Neural progenitor cell (in vitro differentiated cells): ENCODE measurements at regions not wholly inside any gene's neighbourhood (a gene's known extent, or its start where the extent isn't known, plus 50 kb on each side); places are given as distances from the start of the nearest gene placed in this dataset.

ENCODE experiments used
- DNase-seq: peaks from one replicate; pipeline ENCODE4 v3.0.0-alpha.2; 2016; ENCODE audit warnings: low spot score
- H2AFZ ChIP-seq: fragments of 200-600 bp; sonication (generic); replicated peaks from 2 replicates; pipeline ENCODE4 v1.6.1; 2016; ENCODE audit warnings: antibody characterized with exemption
- H3F3A ChIP-seq: fragments of 200-600 bp; sonication (generic); 2 replicates; pipeline ENCODE4 v1.6.1; 2016; ENCODE audit warnings: antibody characterized with exemption, low read depth
- H3K27ac ChIP-seq: fragments of 200-600 bp; sonication (generic); 2 replicates; pipeline ENCODE4 v1.5.1; 2016; ENCODE audit warnings: mild to moderate bottlenecking
- H3K27me3 ChIP-seq: fragments of 200-600 bp; sonication (generic); 2 replicates; pipeline ENCODE4 v1.6.1; 2016; ENCODE audit warnings: mild to moderate bottlenecking, moderate library complexity
- H3K36me3 ChIP-seq: fragments of 200-600 bp; sonication (generic); 2 replicates; pipeline ENCODE4 v1.5.1; 2016
- H3K4me1 ChIP-seq: fragments of 200-600 bp; sonication (generic); 2 replicates; pipeline ENCODE4 v1.6.1; 2016; ENCODE audit warnings: mixed run types
- H3K4me2 ChIP-seq: fragments of 200-600 bp; sonication (generic); 2 replicates; pipeline ENCODE4 v1.6.1; 2016
- H3K4me3 ChIP-seq: fragments of 200-600 bp; sonication (generic); 2 replicates; pipeline ENCODE4 v1.5.1; 2016
- H3K79me2 ChIP-seq: fragments of 200-600 bp; sonication (generic); 2 replicates; pipeline ENCODE4 v1.6.1; 2016; ENCODE audit warnings: low read depth
- H3K9ac ChIP-seq: fragments of 200-600 bp; sonication (generic); 2 replicates; pipeline ENCODE4 v1.6.1; 2016
- H3K9me3 ChIP-seq: fragments of 200-600 bp; sonication (generic); 2 replicates; pipeline ENCODE4 v1.5.1; 2016; ENCODE audit warnings: low read depth
- H4K20me1 ChIP-seq: fragments of 200-600 bp; sonication (generic); 2 replicates; pipeline ENCODE4 v1.6.1; 2016; ENCODE audit warnings: low read depth
- H3K27ac Mint-ChIP-seq: 3 replicates; pipeline ENCODE4 v1.8.0; 2021; ENCODE audit warnings: mixed read lengths
- H3K27me3 Mint-ChIP-seq: 2 replicates; pipeline ENCODE4 v1.8.0; 2022; ENCODE audit warnings: low read depth, mild to moderate bottlenecking, inconsistent platforms, moderate library complexity, mixed read lengths; ENCODE audit not compliant: insufficient read depth
- H3K36me3 Mint-ChIP-seq: 3 replicates; pipeline ENCODE4 v1.8.0; 2021; ENCODE audit warnings: mixed read lengths
- H3K4me1 Mint-ChIP-seq: 3 replicates; pipeline ENCODE4 v1.8.0; 2021; ENCODE audit warnings: mixed read lengths
- H3K4me3 Mint-ChIP-seq: 3 replicates; pipeline ENCODE4 v1.8.0; 2021; ENCODE audit warnings: mild to moderate bottlenecking, moderate library complexity, mixed read lengths
- H3K9me3 Mint-ChIP-seq: 3 replicates; pipeline ENCODE4 v1.8.0; 2020; ENCODE audit warnings: mixed read lengths
- EZH2 ChIP-seq: fragments of 200-600 bp; sonication (generic); IDR thresholded peaks from 2 replicates; pipeline ENCODE4 v1.6.1; 2017; ENCODE audit warnings: antibody characterized with exemption, mild to moderate bottlenecking, moderate library complexity
- EZH2phosphoT487 ChIP-seq: fragments of 200-600 bp; sonication (generic); IDR thresholded peaks from 2 replicates; pipeline ENCODE4 v1.6.1; 2017; ENCODE audit warnings: antibody characterized with exemption
- TF ChIP-seq, protein P1 (sequence below): fragments of 200-600 bp; sonication (generic); IDR thresholded peaks from 2 replicates; pipeline ENCODE4 v1.5.1; 2017; ENCODE audit warnings: antibody characterized with exemption, mild to moderate bottlenecking

- no peak for DNase-seq
- no peak overlapping the region for H3K27ac ChIP-seq
- no peak overlapping the region for H3K4me3 ChIP-seq
- H2AFZ ChIP-seq = no peak overlapping the region
- no peak overlapping the region for H3K4me3 Mint-ChIP-seq
- no peaks in the 10 kb centered on the region for H3K27me3 ChIP-seq
- H3K9me3 Mint-ChIP-seq = no peaks in the 10 kb centered on the region
- H3K9me3 ChIP-seq = no peaks in the 10 kb centered on the region
- no peaks in the 10 kb centered on the region for H4K20me1 ChIP-seq
- no peak overlapping the region for H3K4me2 ChIP-seq
- H3K4me1 ChIP-seq = peaks cover 7% of the 10 kb centered on the region
- H3K36me3 Mint-ChIP-seq = peaks cover 13% of the 10 kb centered on the region
- no peaks in the 10 kb centered on the region for H3K79me2 ChIP-seq
- no peak overlapping the region for H3K9ac ChIP-seq
- peaks cover 9% of the 10 kb centered on the region for H3K4me1 Mint-ChIP-seq
- H3K27me3 Mint-ChIP-seq = no peaks in the 10 kb centered on the region
- no peak overlapping the region for H3K27ac Mint-ChIP-seq
- H3F3A ChIP-seq = no peaks in the 10 kb centered on the region
- H3K36me3 ChIP-seq = no peaks in the 10 kb centered on the region
- TF ChIP-seq EZH2phosphoT487 (no peak), EZH2 (no peak)
- TF ChIP-seq, protein P1, sequence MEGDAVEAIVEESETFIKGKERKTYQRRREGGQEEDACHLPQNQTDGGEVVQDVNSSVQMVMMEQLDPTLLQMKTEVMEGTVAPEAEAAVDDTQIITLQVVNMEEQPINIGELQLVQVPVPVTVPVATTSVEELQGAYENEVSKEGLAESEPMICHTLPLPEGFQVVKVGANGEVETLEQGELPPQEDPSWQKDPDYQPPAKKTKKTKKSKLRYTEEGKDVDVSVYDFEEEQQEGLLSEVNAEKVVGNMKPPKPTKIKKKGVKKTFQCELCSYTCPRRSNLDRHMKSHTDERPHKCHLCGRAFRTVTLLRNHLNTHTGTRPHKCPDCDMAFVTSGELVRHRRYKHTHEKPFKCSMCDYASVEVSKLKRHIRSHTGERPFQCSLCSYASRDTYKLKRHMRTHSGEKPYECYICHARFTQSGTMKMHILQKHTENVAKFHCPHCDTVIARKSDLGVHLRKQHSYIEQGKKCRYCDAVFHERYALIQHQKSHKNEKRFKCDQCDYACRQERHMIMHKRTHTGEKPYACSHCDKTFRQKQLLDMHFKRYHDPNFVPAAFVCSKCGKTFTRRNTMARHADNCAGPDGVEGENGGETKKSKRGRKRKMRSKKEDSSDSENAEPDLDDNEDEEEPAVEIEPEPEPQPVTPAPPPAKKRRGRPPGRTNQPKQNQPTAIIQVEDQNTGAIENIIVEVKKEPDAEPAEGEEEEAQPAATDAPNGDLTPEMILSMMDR = no peak
Measured at GRCh38 chr6:82442061-82442719, 78.6 kb downstream of the TPBG start.

- H4K20me1 ChIP-seq = no peaks in the 10 kb centered on the region
- Mint-ChIP-seq H3K27ac (no peak overlapping the region), H3K4me3 (no peak overlapping the region), H3K36me3 (peaks cover 9% of the 10 kb centered on the region), H3K4me1 (no peaks in the 10 kb centered on the region), H3K9me3 (peaks cover 47% of the 10 kb centered on the region), H3K27me3 (peaks cover 2% of the 10 kb centered on the region)
- DNase-seq = no peak
- no peak for TF ChIP-seq EZH2
- TF ChIP-seq, protein P1 = no peak
- TF ChIP-seq EZH2phosphoT487 = no peak
- H3K27me3 ChIP-seq = no peaks in the 10 kb centered on the region
- no peak overlapping the region for H3K27ac ChIP-seq
- no peak overlapping the region for H3K9ac ChIP-seq
- H3K4me2 ChIP-seq = no peak overlapping the region
- H2AFZ ChIP-seq = no peak overlapping the region
- H3K79me2 ChIP-seq = no peaks in the 10 kb centered on the region
- H3K36me3 ChIP-seq = no peaks in the 10 kb centered on the region
- peaks cover 14% of the 10 kb centered on the region for H3K9me3 ChIP-seq
- H3F3A ChIP-seq = no peaks in the 10 kb centered on the region
- no peak overlapping the region for H3K4me3 ChIP-seq
- H3K4me1 ChIP-seq = no peaks in the 10 kb centered on the region
Measured at GRCh38 chr6:82458147-82458546, 94.5 kb downstream of the TPBG start.

GRCh38 chr6:82458705-82459104 is 95.1 kb downstream of the TPBG start:
- Histone ChIP-seq H3K27ac (no peak overlapping the region), H4K20me1 (no peaks in the 10 kb centered on the region), H3K79me2 (no peaks in the 10 kb centered on the region), H3K4me3 (no peak overlapping the region), H3K27me3 (no peaks in the 10 kb centered on the region), H3K9ac (no peak overlapping the region), H3F3A (no peaks in the 10 kb centered on the region), H3K4me2 (no peak overlapping the region), H3K36me3 (no peaks in the 10 kb centered on the region), H3K4me1 (no peaks in the 10 kb centered on the region), H2AFZ (no peak overlapping the region), H3K9me3 (peaks cover 14% of the 10 kb centered on the region)
- Mint-ChIP-seq H3K27me3 (peaks cover 2% of the 10 kb centered on the region), H3K9me3 (peaks cover 44% of the 10 kb centered on the region), H3K4me1 (no peaks in the 10 kb centered on the region), H3K27ac (no peak overlapping the region), H3K36me3 (peaks cover 9% of the 10 kb centered on the region), H3K4me3 (no peak overlapping the region)
- TF ChIP-seq, protein P1 = no peak
- TF ChIP-seq EZH2phosphoT487 (no peak), EZH2 (no peak)
- DNase-seq = no peak
